ENCODE measurements at regions not wholly inside any gene's neighbourhood (a gene's known extent, or its start where the extent isn't known, plus 50 kb on each side); places are given as distances from the start of the nearest gene placed in this dataset.
"Not testable (repeated sequence)": the region's sequence is repeated elsewhere in the genome, so short reads cannot be mapped to it uniquely, and the experiment has no call there.

DNA sequence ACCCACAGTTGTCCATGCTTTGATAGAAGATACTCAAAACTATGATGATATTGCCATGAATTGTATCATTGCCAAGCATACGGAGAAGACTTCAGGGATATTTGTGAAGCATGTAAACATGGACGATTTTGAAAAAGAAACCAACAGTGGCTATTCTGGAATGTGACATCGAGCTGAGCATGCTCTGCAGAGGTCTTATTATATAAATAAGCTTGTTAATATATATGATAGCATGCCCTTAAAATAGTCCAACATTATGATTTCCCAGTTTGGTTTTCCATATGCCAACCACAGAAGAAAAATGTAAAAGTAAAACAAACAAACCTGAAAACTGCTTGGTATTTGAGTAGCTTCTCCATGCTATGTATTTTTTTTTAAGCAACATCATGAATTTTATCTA is 159.1 kb downstream of the LNPK start:
- ChIA-PET POLR2A (no interaction called here), CTCF (no interaction called here)
- TF ChIP-seq CTCF (IDR thresholded peaks at IDR 0.05) = no peak
- no peaks in the 10 kb centered on the region for H3K4me1 Mint-ChIP-seq (ENCODE audit: low read depth)
- intact Hi-C loops (cut with micrococcal nuclease) = no loop called here
- no peak overlapping the region for H3K4me3 Mint-ChIP-seq
- H3K27ac Mint-ChIP-seq = no peak overlapping the region
- no peaks in the 10 kb centered on the region for H3K9me3 Mint-ChIP-seq
- DNase-seq (no peak), ATAC-seq (no peak)
- no peaks in the 10 kb centered on the region for H3K36me3 Mint-ChIP-seq (ENCODE audit: low read depth)
- peaks cover 12% of the 10 kb centered on the region for H3K27me3 Mint-ChIP-seq

- H3K4me1 Mint-ChIP-seq (ENCODE audit: low read depth); POLR2A ChIA-PET; intact Hi-C loops (cut with micrococcal nuclease); H3K4me3 Mint-ChIP-seq; CTCF ChIA-PET; DNase-seq; H3K36me3 Mint-ChIP-seq (ENCODE audit: low read depth); H3K9me3 Mint-ChIP-seq; ATAC-seq; H3K27ac Mint-ChIP-seq: not testable (repeated sequence)
- peaks cover 18% of the 10 kb centered on the region for H3K27me3 Mint-ChIP-seq
Observed at GRCh38 chr2:175840765-175841164, 161.3 kb downstream of the LNPK start.

DNA sequence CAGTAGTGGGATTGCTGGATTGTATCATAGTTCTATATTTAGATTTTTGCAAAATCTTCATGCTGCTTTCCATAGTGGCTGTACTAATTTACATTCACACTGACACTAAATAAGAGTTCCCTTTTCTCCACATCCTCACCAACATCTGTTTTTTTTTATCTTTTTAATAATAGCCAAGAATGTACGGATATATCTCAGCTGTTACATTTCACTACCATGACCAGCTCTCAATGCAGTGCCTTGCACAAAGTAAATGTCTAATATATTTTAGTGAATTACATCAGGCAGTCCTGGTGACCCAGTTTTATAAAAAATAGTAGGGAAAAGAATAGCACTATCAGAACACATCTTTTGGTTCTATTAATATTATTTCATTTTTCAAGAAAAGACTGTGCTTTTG is 161.8 kb downstream of the LNPK start:
- POLR2A ChIA-PET = no interaction called here
- intact Hi-C loops (cut with micrococcal nuclease) = no loop called here
- Mint-ChIP-seq H3K27ac (no peak overlapping the region), H3K36me3 (ENCODE audit: low read depth) (no peaks in the 10 kb centered on the region), H3K27me3 (peaks cover 16% of the 10 kb centered on the region), H3K4me1 (ENCODE audit: low read depth) (no peaks in the 10 kb centered on the region), H3K4me3 (no peak overlapping the region), H3K9me3 (no peaks in the 10 kb centered on the region)
- DNase-seq (no peak), ATAC-seq (no peak)
- TF ChIP-seq CTCF (IDR thresholded peaks at IDR 0.05) = no peak
- CTCF ChIA-PET = no interaction called here

- peaks cover 16% of the 10 kb centered on the region for H3K27me3 Mint-ChIP-seq
- ChIA-PET POLR2A (no interaction called here), CTCF (no interaction called here)
- no peaks in the 10 kb centered on the region for H3K9me3 Mint-ChIP-seq
- TF ChIP-seq CTCF (IDR thresholded peaks at IDR 0.05) = no peak
- H3K36me3 Mint-ChIP-seq (ENCODE audit: low read depth) = no peaks in the 10 kb centered on the region
- H3K4me3 Mint-ChIP-seq = no peak overlapping the region
- no peak overlapping the region for H3K27ac Mint-ChIP-seq
- intact Hi-C loops (cut with micrococcal nuclease) = no loop called here
- H3K4me1 Mint-ChIP-seq (ENCODE audit: low read depth) = no peaks in the 10 kb centered on the region
- DNase-seq = no peak
- no peak for ATAC-seq
Observed at GRCh38 chr2:175838979-175839378, 163.1 kb downstream of the LNPK start.

DNA sequence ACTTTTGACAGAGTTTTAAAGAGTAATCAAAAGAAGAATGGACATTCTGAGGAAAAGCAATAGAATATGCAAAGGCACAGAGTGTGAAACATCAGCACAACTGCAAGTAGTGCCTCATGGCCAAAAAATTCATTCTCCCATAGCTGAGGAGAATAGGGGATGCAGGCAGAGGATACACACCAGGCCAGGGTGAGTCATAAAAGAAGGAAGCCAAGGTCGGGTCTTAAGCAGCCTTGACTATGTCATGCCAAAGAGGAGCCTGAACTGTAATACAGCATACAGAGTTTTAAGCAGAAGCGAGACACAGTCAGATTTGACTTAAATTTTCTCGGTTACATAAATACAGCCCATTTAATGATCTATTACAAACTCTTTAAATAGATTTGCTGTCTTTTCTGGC is 165.0 kb downstream of the LNPK start:
- ChIA-PET POLR2A (no interaction called here), CTCF (no interaction called here)
- DNase-seq = no peak
- no peaks in the 10 kb centered on the region for H3K36me3 Mint-ChIP-seq (ENCODE audit: low read depth)
- TF ChIP-seq CTCF (IDR thresholded peaks at IDR 0.05) = no peak
- no peak overlapping the region for H3K27ac Mint-ChIP-seq
- H3K4me1 Mint-ChIP-seq (ENCODE audit: low read depth) = no peaks in the 10 kb centered on the region
- H3K27me3 Mint-ChIP-seq = peaks cover 19% of the 10 kb centered on the region
- intact Hi-C loops (cut with micrococcal nuclease) = no loop called here
- no peak for ATAC-seq
- no peak overlapping the region for H3K4me3 Mint-ChIP-seq
- H3K9me3 Mint-ChIP-seq = no peaks in the 10 kb centered on the region

GRCh38 chr2:175836361-175836760 is 165.7 kb downstream of the LNPK start:
- CTCF ChIA-PET = no interaction called here
- no peak for ATAC-seq

More at GRCh38 chr2:175836361-175836760, 165.7 kb downstream of the LNPK start:
- Mint-ChIP-seq H3K4me1 (ENCODE audit: low read depth) (no peaks in the 10 kb centered on the region), H3K27ac (no peak overlapping the region), H3K4me3 (no peak overlapping the region), H3K27me3 (peaks cover 17% of the 10 kb centered on the region), H3K36me3 (ENCODE audit: low read depth) (no peaks in the 10 kb centered on the region), H3K9me3 (no peaks in the 10 kb centered on the region)
- intact Hi-C loops (cut with micrococcal nuclease) = no loop called here
- POLR2A ChIA-PET = no interaction called here
- no peak for TF ChIP-seq CTCF (IDR thresholded peaks at IDR 0.05)
- DNase-seq = no peak

Measured in activated CD8-positive, alpha-beta T cell treated with anti-CD3 and anti-CD28 coated beads for 36 hours (primary cell).